HG02623 (cell line): ENCODE measurements at regions not wholly inside any gene's neighbourhood (a gene's known extent, or its start where the extent isn't known, plus 50 kb on each side); places are given as distances from the start of the nearest gene placed in this dataset.
"Not testable (repeated sequence)": the region's sequence is repeated elsewhere in the genome, so short reads cannot be mapped to it uniquely, and the experiment has no call there.

Experiments used
- ATAC-seq: cut with Tn5 transposase; IDR thresholded peaks from one replicate; pipeline ENCODE4 v1.9.1; 2021; ENCODE audit warnings: moderate library complexity; ENCODE audit not compliant: unreplicated experiment

- no peak for ATAC-seq
These were observed 189.5 kb upstream of the UFM1 start for GRCh38 chr13:38160131-38160530.

DNA sequence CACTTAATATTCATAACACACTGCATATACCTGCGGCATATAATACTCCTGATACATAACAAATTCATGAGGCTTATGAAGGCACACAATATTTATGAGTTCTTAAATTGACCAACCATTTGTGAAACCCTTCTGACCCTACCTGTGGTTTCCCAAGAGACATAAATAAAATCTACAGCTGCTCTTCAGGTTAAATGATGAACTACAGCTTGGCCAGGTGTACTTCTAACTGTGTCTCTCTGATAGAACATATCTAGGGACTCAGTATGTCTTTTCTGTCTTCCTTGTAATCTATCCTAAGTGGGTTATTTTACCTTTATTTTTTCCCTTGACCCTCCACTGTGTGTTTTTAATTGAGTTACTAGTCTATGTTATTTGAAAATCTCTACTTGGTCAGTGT is 189.9 kb upstream of the UFM1 start:
- no peak for ATAC-seq

DNA sequence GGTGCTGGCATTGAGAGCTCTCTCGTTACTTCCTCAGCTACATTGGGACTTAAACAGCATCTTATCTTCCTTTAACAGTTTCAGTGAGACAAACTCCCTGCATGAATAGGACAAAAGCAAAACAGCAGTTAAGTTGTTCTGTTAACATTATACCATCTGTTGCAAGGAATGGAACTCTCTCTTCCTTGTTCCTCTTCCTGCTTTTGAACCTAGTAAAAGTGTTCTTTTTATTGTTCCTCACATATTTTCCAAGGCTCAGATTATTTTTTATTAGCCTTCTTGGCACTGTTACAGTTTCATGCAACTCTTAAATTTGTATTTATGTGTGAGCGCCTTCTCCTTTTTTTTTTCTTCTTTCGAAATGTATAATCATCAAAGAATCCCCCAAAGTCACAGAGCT is 202.6 kb upstream of the UFM1 start:
- ATAC-seq = no peak

DNA sequence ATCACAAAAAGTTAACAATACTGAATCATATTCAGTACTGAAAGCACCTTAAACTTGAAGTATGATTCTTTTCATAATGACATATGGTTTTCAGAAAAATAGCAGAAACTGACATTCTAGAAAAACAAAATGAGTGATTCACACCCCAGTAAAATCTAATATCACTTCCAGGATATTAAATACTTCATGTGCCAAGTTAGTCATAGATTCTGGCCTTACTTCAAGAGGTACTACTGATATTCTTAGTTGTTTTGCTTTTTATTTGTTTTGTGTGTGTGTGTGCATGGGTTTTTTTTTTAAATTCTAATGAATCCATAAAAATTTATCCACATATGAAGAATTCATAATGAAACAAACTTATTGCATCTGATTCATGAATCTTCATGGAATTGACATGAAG is 207.9 kb upstream of the UFM1 start:
- ATAC-seq = no peak

GRCh38 chr13:38135592-38135991 is 214.1 kb upstream of the UFM1 start:
- ATAC-seq = no peak

GRCh38 chr13:38121267-38121666 is 228.4 kb upstream of the UFM1 start:
- no peak for ATAC-seq

GRCh38 chr13:38103851-38104250 is 234.3 kb upstream of the TRPC4 start:
- no peak for ATAC-seq

- no peak for ATAC-seq
These were observed 230.2 kb upstream of the TRPC4 start for GRCh38 chr13:38099751-38100150.

GRCh38 chr13:38093425-38093824 is 223.9 kb upstream of the TRPC4 start:
- ATAC-seq = no peak

DNA sequence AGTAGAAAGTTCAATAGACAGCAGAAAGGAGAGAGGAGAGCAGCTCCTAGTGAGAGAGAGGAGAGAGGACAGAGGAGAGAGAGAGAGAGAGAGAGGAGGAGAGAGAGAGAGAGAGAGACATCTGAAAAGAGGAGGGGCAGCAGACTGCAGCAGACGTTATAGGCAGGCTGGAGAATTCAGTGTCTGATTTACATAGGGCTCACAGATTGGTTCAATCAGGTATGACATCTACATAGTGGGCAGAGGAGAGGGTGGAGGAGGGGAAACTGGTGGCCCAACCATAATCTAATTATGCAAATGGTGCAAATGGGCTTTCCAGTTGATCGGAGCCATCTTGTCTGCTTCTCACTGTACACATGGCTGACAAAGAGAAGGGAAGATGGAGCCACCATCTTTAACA is 221.3 kb upstream of the TRPC4 start:
- ATAC-seq = no peak

- no peak for ATAC-seq
These were observed 217.1 kb upstream of the TRPC4 start for GRCh38 chr13:38086721-38087120.

GRCh38 chr13:38086013-38086412 is 216.4 kb upstream of the TRPC4 start:
- ATAC-seq = no peak

DNA sequence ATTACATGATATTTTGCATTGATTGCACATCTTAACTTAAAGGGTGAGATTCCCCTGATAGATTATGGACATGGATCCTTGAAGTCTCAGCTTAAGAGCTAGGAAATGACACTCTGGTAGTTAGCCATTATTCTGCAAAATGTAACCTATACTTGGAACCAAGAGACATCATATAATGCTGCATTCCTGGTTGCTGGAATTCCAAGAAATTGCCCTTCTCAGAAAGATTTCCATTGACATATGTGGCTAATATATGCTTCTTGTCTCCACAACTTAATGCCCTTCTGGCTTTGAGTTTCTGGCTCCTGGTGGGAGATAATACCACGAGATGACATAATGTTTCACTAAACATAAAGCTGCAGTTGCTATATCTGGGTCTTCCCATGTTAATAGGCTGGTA is 204.4 kb upstream of the TRPC4 start:
- ATAC-seq = no peak

DNA sequence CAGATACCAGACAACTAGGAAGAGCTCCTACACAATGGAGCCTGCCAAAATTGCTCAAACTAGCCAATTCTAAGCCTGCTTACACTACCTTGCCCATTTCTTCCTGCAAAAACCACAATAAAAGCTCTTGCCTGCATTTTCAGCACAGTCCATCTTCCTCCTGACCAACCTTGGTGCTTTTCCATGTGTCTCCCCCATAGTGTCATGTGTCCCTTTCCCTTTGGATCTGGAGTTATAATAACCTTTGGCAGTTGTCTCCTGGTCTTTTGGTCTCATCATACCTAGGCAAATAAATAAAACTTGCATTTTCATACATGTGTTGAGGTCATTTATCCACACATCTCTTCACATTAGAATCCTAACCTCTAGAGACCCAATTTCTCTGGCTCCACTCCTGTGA is 203.1 kb upstream of the TRPC4 start:
- ATAC-seq = no peak

DNA sequence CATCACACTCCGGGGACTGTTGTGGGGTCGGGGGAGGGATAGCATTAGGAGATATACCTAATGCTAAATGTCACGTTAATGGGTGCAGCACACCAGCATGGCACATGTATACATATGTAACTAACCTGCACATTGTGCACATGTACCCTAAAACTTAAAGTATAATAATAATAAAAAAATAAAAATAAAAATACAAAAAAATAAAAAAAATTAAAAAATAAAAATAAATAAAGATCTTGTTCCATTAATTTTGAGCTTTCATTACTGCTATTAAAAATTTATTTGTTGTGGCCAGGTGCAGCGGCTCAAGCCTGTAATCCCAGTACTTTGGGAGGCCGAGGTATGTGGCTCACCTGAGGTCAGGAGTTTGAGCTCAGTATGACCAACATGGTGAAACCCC is 201.8 kb upstream of the TRPC4 start:
- not testable (repeated sequence) for ATAC-seq

DNA sequence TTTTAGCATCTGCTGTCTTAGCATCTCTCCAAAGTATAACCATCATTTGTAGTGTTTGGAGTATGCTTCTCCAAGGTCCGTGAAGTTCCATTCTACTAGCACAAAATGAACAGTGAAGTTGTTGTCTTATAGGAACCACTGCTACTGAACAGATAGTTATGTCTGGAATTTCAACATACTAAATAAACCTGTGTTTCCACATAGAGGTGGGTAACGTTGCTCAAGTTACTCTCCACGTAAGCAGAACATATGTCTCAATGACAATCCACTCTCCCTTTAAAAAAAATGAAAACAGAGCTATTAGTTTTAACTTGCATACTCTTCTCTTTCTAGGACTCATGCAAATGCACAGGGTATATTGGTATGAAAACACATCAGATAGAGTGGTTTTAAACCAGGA is 184.3 kb upstream of the TRPC4 start:
- ATAC-seq = no peak

DNA sequence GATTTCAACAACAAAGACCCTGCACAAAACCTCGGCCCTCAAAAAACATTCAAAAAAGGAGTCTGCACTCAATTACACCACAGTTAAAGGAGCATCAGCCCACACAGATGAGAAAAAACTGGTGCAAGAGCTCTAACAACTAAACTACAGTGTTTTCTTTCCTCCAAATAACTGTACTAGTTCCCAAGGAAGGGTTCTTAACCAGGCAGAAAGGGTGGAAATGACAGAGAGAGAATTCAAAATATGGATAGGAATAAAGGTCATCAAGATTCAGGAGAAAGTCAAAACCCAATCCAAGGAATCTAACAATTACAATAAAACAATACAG is 176.4 kb upstream of the TRPC4 start:
- ATAC-seq = no peak

- peak; percentile 87 for ATAC-seq
These were observed 175.9 kb upstream of the TRPC4 start for GRCh38 chr13:38045278-38046048.

GRCh38 chr13:38044067-38044466 is 174.5 kb upstream of the TRPC4 start:
- ATAC-seq = no peak

- no peak for ATAC-seq
These were observed 173.2 kb upstream of the TRPC4 start for GRCh38 chr13:38042771-38043170.

- ATAC-seq = no peak
These were observed 154.9 kb upstream of the TRPC4 start for GRCh38 chr13:38024431-38024830.

GRCh38 chr13:38017320-38017719 is 147.7 kb upstream of the TRPC4 start:
- ATAC-seq = no peak

DNA sequence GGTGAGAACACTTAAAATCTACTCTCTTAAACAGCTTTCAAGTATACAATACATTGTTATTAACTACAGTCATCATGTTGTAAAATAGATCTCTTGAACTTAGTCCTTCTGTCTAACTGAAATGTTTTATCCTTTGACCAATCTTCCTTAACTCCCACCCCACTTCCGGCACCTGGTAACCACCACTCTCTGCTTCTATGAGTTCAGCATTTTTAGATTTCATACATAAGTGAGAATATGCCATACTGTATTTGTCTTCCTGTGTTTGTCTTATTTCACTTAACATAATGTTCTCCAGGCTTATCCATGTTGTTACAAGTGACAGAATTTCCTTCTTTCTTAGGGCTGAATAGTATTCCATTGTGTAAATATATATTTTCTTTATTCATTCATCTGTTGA is 144.1 kb upstream of the TRPC4 start:
- no peak for ATAC-seq
